Inflammatory macrophage treated with lipopolysaccharide for 4 hours (primary cell): ENCODE measurements at regions not wholly inside any gene's neighbourhood (a gene's known extent, or its start where the extent isn't known, plus 50 kb on each side); places are given as distances from the start of the nearest gene placed in this dataset.

Experiments used
- DNase-seq: peaks from one replicate; pipeline ENCODE4 v3.0.0-alpha.2; 2020

DNA sequence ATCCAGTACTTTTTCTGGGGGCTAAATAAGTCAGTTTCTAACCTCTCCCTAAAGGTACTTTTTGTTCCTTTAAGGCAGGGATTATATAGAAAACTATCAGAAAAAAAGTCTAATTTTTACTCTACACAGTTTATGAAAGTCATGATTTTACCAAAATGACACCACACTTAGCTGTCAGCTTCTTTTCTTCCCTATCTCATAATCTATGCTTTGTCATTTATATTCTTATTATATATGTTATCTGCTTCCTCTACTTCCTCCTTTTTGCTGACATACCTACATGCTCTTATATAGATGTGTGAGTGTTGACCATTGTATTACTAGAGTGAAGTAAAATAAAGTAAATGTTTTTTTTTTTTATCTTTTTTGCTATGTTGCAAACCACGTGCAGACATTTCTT, 203.9 kb upstream of the CHRM2 start:
- DNase-seq, result no peak

DNA sequence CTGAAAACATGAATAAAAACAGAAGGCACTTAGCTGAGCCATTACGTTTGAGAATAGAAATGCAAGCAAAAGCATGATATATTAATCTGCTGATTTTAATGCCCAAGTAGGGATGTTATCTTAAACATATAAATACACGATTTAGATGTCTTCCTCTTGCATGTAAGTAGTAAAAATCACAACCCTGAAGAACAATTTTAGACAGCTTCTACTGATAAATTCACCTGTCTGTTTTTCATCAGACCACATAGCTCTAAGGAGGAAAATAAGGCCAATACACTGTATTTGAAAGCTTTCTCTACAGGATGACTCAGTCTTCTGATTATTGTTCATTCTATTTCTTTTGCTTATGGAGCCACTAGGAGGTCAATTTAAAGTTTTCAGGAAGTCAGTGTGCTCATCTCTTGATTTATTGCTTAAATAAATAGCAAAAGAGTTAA, 210.9 kb upstream of the CHRM2 start:
- no peak for DNase-seq

DNA sequence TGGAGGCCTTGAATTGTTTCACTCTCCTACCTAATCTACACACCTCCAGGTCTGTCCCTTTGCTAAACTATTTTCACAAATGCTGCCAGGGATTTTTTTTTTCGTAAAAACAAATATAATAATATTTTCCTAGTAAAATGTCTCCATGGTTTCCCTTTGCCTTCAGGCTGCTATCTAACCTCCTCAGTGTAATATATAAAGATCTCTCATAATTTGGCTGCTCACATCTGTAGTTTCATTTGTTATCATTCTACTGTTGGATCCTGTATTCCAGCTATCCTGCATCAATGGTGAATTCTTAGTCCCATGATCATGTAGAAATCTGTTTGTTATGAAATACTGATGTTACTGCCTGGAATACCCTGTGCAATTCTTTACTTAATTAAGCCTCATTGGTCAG, 211.9 kb upstream of the CHRM2 start:
- no peak for DNase-seq

DNA sequence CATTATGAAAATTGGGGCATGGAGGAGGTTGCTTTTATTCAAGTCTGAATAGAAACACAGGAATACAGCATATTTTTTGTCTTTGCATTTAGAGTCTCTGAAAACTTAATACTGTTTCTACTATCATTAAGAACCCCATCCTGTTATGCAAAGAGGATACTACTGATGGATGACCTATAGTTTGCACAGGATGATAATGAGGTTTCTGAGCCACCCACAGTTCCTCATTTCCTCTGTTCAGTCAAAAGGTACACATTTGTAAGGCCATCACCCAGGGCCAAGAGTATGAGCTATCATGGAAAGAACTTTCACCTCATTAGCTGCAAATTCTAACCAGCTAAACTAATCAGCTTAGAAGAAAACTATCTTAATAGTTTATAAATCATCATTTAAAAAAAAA, 213.0 kb upstream of the CHRM2 start:
- DNase-seq, result no peak

DNA sequence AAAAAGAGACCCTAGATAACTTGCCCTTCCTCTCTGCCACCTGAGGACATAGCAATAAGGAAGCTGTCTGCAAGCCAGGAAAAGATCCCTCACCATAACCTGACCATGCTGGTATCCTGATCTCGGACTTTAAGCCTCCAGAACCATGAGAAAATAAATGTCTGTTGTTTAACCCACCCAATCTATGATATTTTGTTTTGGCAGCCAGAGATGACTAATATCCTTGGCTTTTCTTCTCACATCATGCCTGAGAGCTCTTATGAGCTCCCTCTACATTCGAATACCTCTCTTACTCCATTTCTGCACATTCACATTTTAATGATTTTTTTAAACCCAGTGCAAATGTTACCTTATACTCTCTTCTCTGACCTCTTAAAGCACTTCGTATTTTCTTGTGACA, 214.0 kb upstream of the CHRM2 start:
- no peak for DNase-seq

DNA sequence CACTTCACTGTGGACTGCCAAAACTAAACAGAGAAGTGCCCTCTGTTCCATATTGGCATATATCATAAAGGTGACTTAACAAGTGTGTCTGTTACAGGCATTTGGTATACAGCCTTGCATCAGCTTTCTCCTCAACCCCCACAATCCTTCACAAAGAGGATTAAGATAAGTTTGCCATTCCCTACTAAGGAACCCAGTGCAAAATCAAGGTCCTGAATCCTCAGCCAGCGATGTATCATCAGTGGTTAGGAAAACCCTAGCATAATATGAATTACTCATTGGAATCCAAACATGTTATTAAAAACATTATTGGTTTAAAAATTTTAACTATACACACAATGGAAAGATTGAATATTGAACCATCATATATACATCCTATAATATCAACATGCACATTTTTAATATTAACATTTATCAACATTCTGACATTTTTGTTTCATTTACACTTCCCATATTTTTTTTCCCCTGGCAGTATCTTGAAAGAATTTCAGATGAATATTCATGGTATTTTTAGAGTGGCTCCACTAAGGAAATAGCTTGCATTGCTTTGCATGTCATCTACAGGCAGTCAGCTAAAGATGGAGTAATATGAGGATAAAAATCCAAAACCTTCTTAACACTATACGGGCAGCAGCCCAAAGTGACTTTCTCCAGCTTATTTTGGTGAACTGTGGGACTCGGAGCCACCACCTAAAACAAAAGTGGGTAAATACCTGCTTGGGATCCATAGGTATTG, 215.6 kb upstream of the CHRM2 start:
- DNase-seq, result no peak

DNA sequence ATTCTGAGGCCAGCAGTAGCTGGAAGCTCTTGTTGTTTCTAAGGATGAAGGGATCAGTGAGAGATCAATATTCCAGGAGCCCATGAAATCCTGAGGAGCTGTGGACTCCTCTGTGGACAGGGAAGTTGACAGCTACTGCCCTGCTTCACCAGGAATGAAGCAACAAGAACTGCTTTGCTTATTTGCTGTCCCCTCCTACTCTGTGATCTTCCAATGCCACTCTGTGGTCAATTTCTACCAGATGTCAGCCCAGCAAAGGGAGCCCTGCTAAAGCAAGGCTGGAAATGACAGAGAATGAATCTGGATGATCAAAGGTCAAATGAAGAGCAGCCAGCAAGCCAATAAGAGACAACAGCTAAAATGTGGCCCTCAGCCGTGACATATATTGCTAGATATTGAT, 227.5 kb upstream of the CHRM2 start:
- DNase-seq, result no peak

DNA sequence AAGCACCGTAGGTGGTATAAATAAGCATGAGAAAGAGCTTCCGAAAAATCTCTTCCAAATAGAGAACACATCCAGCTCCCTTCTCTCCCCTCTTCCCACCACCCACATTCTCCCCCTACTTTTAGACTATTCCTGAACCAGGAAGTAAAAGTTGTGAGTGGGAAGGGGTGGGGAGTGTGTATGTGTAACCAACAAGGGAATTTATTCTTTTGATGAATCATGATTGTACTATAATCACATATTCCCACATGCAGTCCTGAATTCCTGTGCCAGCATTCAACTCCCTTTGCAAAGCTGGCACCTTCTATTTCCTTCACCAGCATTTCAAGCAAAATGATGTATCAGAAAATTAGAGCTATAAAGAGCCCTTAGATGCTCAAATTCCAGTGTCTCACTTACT, 230.6 kb upstream of the CHRM2 start:
- DNase-seq, result no peak

DNA sequence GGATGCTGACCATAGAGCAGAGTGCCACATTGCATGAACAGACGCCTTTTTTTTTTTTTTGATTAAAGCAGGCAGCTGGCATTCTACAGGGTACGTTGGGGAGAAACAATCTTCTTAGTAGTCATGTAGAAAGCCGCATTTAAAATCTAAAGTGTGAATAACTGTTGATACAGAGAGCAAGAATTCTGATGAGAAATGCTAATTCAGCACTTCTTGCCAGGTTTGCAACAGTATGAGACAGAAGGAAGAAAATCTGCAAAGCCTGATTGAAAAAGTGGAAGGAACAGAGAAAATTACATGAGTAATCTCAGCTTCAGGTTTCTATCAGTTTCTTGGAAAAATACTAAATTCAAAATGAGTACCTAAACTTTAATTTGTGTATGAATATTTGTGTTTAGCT, 232.7 kb upstream of the CHRM2 start:
- no peak for DNase-seq

DNA sequence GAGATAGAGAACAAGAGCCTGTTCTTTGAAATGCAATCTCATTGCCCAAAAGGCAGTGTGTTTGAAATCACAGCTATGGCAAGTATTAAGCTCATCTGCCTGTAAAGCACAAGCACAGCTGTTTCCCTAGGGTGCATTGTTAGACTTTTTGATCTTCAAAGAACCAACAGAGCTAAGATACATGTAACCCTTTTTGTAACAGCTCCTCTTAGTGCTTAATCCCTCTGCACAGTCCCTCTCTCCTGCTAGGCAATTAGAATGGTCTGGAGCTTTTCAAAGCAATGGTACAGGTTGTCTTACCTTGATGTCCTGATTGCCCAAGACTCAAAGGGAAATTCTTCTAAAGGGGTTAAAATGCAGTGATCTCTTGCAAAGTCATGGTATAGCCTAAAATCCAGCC, 249.6 kb upstream of the CHRM2 start:
- DNase-seq, result no peak

DNA sequence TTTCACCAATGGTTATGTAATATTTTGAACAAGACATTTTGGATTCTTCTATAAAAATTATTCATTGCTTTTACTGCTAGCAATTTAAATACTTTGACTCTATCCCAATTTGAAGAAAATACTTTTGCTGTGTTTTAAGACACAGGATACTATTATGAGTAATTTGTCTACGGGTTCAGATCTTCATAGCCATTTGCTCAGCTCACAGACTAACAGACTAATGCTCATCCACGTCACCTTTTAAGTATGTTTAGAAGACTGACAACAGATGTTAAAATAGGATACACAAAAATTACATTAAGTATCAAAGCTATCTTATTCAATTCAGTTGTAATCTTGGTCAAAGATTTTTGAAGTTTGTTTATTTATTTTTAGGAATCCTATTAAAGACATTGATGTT, 251.3 kb upstream of the CHRM2 start:
- no peak for DNase-seq

DNA sequence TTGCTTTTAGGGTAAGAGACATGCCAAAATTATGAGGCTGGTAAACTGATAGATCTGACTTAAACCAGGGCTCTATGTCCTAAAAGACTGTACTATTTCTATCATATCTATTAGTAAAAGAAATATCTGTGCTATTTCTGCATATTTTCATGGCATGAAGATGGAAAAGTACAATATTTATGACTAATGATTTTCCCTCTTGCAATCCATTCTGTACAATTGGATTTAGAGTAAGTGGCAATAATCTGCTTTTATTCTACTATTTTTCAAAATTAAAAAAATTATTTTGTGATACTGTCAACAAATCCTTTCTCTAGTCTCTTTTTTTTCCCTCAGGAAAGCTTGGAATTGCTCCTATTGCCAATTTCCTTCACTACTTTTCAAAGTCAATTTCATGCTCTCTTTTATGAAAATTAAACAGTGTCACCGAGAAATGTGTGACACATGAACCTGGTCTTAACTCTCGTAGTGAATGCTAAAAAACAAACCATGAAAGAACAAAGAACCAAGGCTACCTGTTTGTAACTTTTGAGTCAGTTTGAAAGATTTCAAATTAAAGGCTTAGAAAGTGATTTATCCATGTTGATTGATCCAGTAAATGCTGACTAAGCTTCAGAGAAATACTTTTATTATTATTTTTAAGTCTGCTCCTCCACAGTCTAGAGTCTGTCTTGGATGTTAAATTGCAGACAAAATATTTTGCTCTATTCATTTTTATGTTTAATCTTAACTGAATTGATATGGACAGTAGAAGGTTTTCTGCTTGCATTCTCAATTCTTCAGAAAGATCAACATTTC, 262.7 kb upstream of the CHRM2 start:
- DNase-seq, result no peak

DNA sequence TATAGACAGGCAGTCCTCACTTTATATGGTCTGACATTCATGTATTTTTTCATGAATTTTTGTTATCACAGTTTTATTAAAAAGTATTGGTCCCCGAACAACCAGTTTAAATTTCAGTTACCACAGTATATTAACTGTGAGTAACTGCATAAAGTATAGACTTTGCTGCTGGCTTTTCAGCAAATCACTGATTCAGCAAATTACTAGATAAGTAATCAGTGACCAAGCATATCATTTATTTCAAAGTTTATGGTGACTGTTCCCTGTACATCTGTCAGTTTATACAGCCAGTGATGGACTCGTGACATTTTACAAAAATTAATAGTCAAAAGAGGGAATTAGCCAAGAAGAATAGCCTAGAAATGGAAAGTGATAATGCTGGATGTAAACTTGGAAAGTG, 266.7 kb upstream of the CHRM2 start:
- no peak for DNase-seq

DNA sequence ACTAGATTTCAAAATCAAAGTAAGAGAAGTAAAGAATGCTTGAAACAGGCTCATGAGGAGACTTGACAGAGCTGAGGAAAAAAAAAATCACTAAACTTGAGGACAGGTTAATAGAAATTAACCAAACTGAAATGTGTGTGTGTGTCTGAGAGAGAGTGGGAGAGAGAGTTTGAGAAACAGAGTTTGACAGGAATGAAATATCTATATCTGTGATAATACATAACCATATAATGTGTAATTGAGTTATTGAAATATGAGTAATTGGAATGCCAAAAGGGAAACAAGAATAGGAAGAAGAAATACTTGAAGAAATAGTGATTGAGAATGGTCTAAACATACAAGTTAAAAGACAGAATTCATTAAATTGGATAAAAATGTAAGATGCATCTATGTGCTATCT, 268.0 kb upstream of the CHRM2 start:
- no peak for DNase-seq

DNA sequence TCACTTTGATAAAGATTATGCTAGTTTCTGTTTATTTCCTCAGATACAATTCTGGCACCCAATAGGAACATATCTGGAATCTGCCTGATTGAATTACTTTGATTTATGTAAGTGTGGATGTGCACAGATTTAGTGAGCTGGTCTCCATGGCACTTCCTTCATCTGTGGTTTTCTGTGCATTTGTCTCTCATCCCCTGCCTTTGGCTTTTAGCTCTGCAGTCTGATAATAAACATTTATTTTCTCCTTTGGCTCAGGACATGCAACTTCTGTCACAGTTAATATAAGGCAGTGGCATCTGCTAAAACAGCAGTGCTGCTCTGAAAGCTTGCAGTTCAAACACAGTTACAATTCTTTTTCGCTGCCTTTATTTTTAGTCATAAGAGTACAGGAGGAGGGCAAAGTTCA, 273.7 kb upstream of the CHRM2 start:
- DNase-seq, result no peak

DNA sequence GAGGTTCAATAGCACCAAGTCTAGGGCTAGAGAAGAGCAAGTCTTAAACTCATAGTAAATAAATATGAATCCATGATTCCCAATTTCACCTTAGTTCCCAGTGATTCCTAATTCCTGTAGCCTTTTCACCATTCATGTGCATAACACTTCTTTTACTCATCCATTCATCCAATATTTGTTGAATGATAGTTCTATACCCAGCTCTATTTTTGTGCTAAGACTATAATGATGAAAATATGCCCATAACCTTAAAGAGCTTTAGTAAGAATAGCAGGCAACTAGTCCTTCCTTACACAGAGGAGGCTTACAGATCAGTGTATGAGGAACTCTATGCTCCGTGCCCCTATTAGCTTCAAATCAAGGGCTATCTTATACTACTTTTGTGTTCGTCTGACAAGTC, 280.2 kb upstream of the CHRM2 start:
- no peak for DNase-seq

DNA sequence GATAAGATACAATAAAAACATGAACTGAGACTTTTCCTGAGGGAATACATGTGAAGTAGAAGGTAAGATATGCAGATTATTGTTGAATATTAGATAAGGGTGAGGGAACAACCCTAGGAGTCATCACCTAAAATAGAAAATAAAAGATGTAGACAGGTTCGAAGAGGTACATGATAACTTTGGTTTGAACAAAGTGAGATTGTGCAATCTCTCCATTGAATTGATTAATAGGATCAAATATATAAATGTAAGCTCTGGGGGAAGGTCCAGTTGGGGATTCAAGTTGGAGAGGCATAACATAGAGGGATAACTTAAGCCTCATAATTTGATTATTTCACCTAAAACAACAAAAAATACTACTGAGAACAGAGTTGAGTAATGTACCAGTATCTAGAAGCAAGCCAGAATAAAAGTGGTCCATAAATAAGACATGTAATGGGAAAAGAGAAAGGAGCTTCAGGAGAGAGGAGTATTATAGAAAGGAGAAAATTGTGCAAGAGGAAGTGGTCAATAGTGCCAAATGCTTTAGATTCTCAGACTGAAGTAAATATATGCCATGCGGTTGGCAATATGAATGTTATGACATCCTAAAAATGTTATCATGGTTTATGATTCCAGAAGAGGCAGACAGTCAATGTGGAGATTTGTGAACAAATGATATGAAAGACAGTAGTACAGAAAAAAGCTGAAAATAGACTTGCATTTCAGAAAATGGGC, 282.3 kb upstream of the CHRM2 start:
- no peak for DNase-seq

DNA sequence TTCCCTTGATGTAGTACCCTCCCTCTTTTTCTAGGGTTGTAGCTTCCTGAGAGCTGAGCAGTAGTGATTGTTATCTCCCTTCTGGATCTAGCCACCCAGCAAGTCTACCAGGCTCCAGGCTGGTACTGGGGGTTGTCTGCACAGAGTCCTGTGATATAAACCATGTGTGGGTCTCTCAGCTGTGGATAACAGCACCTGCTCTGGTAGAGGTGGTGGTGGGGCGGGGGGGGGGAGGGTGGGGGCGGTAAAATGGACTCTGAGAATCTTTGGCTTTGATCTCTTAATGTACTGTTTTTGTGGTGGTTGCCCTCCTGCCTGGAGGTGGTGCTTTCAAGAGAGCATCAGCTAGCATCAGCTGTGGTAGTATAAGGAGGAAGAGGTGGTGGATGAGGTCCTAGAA, 302.0 kb upstream of the CHRM2 start:
- no peak for DNase-seq

DNA sequence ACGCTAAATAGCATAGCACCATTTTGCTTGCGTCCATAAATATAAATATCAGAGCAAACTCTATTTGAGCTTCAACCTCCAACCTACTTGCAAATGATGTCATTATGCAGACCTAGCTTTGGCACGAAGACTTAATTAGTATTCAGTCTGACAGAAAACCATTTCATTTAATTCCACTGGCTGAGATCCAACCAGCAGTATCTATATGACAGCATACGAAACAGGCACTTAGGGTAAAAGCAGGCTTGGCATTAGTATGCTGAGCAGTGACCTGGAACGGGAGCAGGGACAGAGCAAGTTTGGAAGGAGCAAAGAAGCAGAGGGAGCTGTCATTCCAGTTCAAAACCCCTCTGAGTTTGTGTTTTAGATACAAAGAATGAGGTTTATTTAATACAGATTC, 312.5 kb upstream of the CHRM2 start:
- DNase-seq, result no peak

DNA sequence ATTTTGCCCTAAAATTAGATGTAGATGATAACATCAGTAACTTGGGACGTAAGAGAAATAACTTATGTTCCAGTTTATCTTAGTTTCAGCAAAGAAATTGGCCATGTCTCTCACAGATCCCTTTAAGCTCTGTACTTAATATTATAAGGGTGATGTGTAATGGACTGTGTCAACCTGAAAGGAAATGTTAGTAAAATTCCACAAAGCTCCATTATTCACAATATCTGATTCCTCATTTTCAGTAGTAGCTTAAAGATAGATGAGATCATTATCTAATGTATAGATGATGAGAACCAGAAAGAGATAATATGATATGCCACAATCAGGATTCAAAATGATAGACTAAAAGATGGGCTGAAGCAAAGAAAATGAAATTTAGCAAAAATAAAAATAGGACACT, 316.8 kb upstream of the CHRM2 start:
- DNase-seq, result no peak

DNA sequence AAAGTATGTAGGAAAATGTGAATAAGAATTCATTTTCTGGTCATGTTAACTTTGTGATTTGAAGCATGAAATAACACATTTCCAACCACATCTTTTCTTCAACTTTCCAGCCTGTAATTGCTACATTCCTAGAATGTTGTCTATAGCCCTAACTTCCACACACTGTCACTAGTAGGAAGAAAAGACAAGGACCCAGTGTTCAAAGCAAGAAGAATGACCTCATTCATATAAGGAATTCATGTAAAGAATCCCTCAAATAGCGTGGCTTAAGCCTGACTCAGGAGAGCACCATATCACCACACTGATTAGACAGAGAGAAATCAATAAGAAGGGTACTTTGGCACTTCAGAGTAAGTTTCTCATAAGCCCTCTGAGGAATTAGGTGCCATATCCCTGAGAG, 318.7 kb upstream of the CHRM2 start:
- no peak for DNase-seq

DNA sequence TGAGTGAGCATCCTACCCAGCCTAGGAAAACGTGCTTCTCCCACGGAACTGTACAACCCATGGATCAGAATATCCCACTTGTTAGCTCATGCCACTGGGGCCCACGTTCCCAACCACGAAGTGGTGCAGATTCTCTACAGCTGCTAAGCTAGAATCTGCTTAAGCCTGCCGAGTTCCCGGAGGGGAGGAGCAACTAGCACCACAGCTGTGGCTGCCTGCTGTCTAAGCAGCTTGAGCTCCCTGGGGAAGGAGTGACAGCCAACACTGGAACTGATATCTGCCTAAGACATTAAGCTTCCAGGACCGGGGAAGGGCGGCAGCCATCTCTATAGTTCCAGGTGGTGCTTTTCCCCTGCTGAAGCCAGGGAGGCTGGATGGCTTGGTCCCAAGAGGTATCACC, 334.7 kb upstream of the CHRM2 start:
- DNase-seq, result no peak

DNA sequence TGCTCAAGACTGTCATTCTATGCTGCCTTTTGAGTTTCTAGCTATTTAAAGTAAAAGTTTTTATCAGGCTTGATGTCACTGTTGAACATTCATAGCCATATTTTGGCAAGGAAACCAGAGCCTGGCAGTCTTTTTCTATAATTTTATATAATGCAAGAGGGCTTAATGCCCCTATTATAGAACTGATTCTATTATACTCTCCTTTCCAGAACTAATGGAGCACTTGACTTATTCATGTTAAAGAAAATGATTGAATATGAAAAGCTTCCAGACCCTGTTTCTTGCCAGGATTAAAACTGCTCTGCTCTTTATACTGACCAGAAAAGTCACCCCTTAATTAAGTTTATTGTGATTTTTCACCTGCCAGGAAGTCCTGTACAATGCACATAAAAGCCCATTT, 337.6 kb upstream of the CHRM2 start:
- DNase-seq, result no peak

DNA sequence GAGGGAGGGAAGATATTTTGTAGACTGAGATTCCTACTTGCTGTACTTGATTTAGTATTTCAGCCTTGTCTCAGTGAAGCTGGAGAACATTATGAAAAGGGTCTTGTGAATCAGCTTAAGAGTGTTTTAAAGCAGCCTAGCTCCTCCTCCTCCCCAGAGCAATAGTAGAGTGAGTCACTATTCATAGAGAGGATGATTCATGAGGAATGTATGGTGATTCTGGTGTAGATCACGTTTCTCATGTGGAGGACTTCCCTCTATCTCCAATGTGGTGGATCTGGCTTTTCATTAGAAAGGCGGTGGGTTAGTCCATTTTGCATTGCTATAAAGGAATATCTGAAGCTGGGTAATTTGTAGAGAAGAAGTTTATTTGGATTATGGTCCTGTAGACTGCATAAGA, 340.1 kb upstream of the CHRM2 start:
- no peak for DNase-seq
